Nephron progenitor cell (in vitro differentiated cells): ENCODE measurements at regions not wholly inside any gene's neighbourhood (a gene's known extent, or its start where the extent isn't known, plus 50 kb on each side); places are given as distances from the start of the nearest gene placed in this dataset.
"Not testable (repeated sequence)": the region's sequence is repeated elsewhere in the genome, so short reads cannot be mapped to it uniquely, and the experiment has no call there.

Source experiments
- DNase-seq: peaks from one replicate; pipeline ENCODE4 v3.0.0; 2021
- H3K27ac Mint-ChIP-seq: 2 replicates; pipeline ENCODE4 v1.8.0; 2021; ENCODE audit warnings: mild to moderate bottlenecking, moderate library complexity, mixed read lengths
- H3K27me3 Mint-ChIP-seq: 2 replicates; pipeline ENCODE4 v1.8.0; 2021; ENCODE audit warnings: mild to moderate bottlenecking, low read depth, mixed read lengths; ENCODE audit not compliant: poor library complexity
- H3K36me3 Mint-ChIP-seq: 2 replicates; pipeline ENCODE4 v1.8.0; 2021; ENCODE audit warnings: low read depth, mixed read lengths
- H3K4me1 Mint-ChIP-seq: 2 replicates; pipeline ENCODE4 v1.8.0; 2021; ENCODE audit warnings: mixed read lengths
- H3K4me3 Mint-ChIP-seq: 2 replicates; pipeline ENCODE4 v1.8.0; 2021; ENCODE audit warnings: mild to moderate bottlenecking, moderate library complexity, mixed read lengths
- H3K9me3 Mint-ChIP-seq: 2 replicates; pipeline ENCODE4 v1.8.0; 2021; ENCODE audit warnings: mild to moderate bottlenecking, moderate library complexity, mixed read lengths
- TF ChIP-seq, protein P1 (sequence below): fragments of 200-600 bp; sonication (generic); IDR thresholded peaks from 2 replicates; pipeline ENCODE4 v1.5.0; 2021; ENCODE audit warnings: antibody characterized with exemption

DNA sequence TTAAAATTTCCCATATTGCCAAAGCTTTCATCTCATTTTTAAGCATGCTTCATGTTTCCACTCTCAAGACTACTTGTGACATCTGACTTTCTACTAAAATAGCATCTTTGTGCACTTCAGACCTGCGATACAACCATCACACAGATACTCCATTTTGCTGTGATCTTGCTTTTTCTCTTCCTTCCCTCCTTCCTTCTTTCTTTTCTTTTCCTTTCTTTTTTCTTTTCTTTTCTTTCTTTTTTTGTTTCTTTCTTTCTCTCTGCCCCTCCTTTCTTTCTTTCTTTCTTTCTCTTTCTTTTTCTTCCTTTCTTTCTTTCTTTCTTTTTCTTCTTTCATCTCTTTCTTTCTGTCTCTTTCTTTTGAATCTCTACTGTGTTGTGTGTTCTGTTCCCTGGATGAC is 194.0 kb upstream of the KCND2 start:
- H3K4me1 Mint-ChIP-seq = peaks cover 5% of the 10 kb centered on the region
- TF ChIP-seq, protein P1, sequence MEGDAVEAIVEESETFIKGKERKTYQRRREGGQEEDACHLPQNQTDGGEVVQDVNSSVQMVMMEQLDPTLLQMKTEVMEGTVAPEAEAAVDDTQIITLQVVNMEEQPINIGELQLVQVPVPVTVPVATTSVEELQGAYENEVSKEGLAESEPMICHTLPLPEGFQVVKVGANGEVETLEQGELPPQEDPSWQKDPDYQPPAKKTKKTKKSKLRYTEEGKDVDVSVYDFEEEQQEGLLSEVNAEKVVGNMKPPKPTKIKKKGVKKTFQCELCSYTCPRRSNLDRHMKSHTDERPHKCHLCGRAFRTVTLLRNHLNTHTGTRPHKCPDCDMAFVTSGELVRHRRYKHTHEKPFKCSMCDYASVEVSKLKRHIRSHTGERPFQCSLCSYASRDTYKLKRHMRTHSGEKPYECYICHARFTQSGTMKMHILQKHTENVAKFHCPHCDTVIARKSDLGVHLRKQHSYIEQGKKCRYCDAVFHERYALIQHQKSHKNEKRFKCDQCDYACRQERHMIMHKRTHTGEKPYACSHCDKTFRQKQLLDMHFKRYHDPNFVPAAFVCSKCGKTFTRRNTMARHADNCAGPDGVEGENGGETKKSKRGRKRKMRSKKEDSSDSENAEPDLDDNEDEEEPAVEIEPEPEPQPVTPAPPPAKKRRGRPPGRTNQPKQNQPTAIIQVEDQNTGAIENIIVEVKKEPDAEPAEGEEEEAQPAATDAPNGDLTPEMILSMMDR = no peak
- no peak overlapping the region for H3K4me3 Mint-ChIP-seq
- peaks cover 1% of the 10 kb centered on the region for H3K27me3 Mint-ChIP-seq
- H3K9me3 Mint-ChIP-seq = no peaks in the 10 kb centered on the region
- H3K36me3 Mint-ChIP-seq = no peaks in the 10 kb centered on the region
- peak overlapping the region; percentile 76 for H3K27ac Mint-ChIP-seq
- DNase-seq = no peak

GRCh38 chr7:120079704-120080103 is 193.3 kb upstream of the KCND2 start:
- TF ChIP-seq, protein P1 = no peak
- no peak for DNase-seq

DNA sequence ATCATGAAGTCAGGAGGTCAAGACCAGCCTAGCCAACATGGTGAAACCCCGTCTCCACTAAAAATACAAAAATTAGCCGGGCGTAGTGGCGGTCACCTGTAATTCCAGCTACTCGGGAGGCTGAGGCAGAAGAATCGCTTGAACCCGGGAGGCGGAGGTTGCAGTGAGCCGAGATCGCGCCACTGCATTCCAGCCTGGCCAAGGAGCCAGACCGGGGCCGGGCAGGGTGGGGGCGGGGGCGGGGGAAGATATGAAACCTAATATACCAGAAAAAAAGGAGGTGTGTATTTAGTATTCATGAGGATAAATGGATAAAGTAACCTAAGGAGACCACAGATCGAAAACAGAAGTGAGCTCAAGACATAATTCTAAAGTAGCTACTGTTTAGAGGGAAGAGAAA is 186.5 kb upstream of the KCND2 start:
- DNase-seq, H3K4me1 Mint-ChIP-seq, H3K27ac Mint-ChIP-seq, H3K9me3 Mint-ChIP-seq, H3K4me3 Mint-ChIP-seq, H3K27me3 Mint-ChIP-seq, H3K36me3 Mint-ChIP-seq: not testable (repeated sequence)

More at GRCh38 chr7:120079704-120080103, 193.3 kb upstream of the KCND2 start:
- no peaks in the 10 kb centered on the region for H3K27me3 Mint-ChIP-seq
- no peaks in the 10 kb centered on the region for H3K36me3 Mint-ChIP-seq
- H3K4me3 Mint-ChIP-seq = no peak overlapping the region
- H3K9me3 Mint-ChIP-seq = no peaks in the 10 kb centered on the region
- H3K4me1 Mint-ChIP-seq = peaks cover 5% of the 10 kb centered on the region
- H3K27ac Mint-ChIP-seq = no peak overlapping the region

DNA sequence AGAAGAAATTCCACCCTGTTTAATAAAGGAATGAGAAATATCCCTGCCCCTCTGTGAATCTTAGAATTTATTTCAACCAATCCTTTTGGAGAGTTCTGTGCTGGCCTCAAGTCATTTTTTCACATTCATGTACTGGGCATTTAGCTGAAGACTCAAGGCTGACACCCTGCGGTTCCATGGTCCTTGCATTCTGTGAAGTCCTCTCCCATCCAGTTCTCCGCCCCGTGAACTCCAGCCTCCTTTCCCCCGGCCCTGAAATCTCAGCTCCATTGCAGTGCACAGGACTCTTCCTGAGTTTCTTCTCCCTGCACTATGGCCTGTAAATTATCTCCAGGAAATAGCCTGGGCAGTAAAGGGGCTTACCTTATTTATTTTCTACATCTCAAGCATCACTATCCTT is 183.0 kb upstream of the KCND2 start:
- H3K36me3 Mint-ChIP-seq = no peaks in the 10 kb centered on the region
- TF ChIP-seq, protein P1 = no peak
- H3K4me3 Mint-ChIP-seq = no peak overlapping the region
- H3K27ac Mint-ChIP-seq = no peak overlapping the region
- H3K9me3 Mint-ChIP-seq = no peaks in the 10 kb centered on the region
- H3K4me1 Mint-ChIP-seq = no peaks in the 10 kb centered on the region
- no peaks in the 10 kb centered on the region for H3K27me3 Mint-ChIP-seq
- DNase-seq = no peak

- no peaks in the 10 kb centered on the region for H3K27me3 Mint-ChIP-seq
- H3K27ac Mint-ChIP-seq = no peak overlapping the region
- H3K4me3 Mint-ChIP-seq = no peak overlapping the region
- H3K9me3 Mint-ChIP-seq = no peaks in the 10 kb centered on the region
- H3K36me3 Mint-ChIP-seq = no peaks in the 10 kb centered on the region
- H3K4me1 Mint-ChIP-seq = no peaks in the 10 kb centered on the region
- TF ChIP-seq, protein P1 = no peak
- DNase-seq = no peak
Measured at GRCh38 chr7:120091807-120092206, 181.2 kb upstream of the KCND2 start.

- TF ChIP-seq, protein P1 = no peak
- H3K4me1 Mint-ChIP-seq = no peaks in the 10 kb centered on the region
- H3K27me3 Mint-ChIP-seq = no peaks in the 10 kb centered on the region
- no peak overlapping the region for H3K27ac Mint-ChIP-seq
- no peaks in the 10 kb centered on the region for H3K36me3 Mint-ChIP-seq
- DNase-seq = no peak
- H3K4me3 Mint-ChIP-seq = no peak overlapping the region
- H3K9me3 Mint-ChIP-seq = no peaks in the 10 kb centered on the region
Measured at GRCh38 chr7:120097020-120097419, 176.0 kb upstream of the KCND2 start.

GRCh38 chr7:120097774-120098173 is 175.2 kb upstream of the KCND2 start:
- no peaks in the 10 kb centered on the region for H3K36me3 Mint-ChIP-seq
- no peak overlapping the region for H3K27ac Mint-ChIP-seq
- H3K27me3 Mint-ChIP-seq = no peaks in the 10 kb centered on the region
- DNase-seq = no peak
- H3K4me1 Mint-ChIP-seq = no peaks in the 10 kb centered on the region
- H3K9me3 Mint-ChIP-seq = no peaks in the 10 kb centered on the region
- TF ChIP-seq, protein P1 = no peak
- no peak overlapping the region for H3K4me3 Mint-ChIP-seq
